Right atrium auricular region (tissue), 2 donors: ENCODE measurements at regions not wholly inside any gene's neighbourhood (a gene's known extent, or its start where the extent isn't known, plus 50 kb on each side); places are given as distances from the start of the nearest gene placed in this dataset.

ENCODE experiments used
- DNase-seq: peaks from one replicate; pipeline ENCODE4 v3.0.0-alpha.2; 2019; ENCODE audit warnings: low spot score
- H3K27ac ChIP-seq, 2 donors: fragments of 200-600 bp; sonication (generic); 1 replicate in 1 of 2; 2 replicates in 1 of 2; pipeline ENCODE4 v1.5.1; 2016 to 2019
- H3K27me3 ChIP-seq, 2 donors: fragments of 200-600 bp; sonication (generic); one replicate each; pipeline versions ENCODE4 v1.5.1 to v1.6.0; 2017 to 2019
- H3K36me3 ChIP-seq: fragments of 200-600 bp; sonication (generic); one replicate; pipeline ENCODE4 v1.5.1; 2016
- H3K4me1 ChIP-seq, 2 donors: fragments of 200-600 bp; sonication (generic); one replicate each; pipeline versions ENCODE4 v1.5.1 to v1.6.0; 2017 to 2019
- H3K4me3 ChIP-seq, 2 donors: fragments of 200-600 bp; sonication (generic); 1 replicate in 1 of 2; 2 replicates in 1 of 2; pipeline ENCODE4 v1.5.1; 2017 to 2019; ENCODE audit warnings: mild to moderate bottlenecking in 1 of 2, moderate library complexity in 1 of 2
- H3K9me3 ChIP-seq, 2 donors: fragments of 200-600 bp; sonication (generic); one replicate each; pipeline ENCODE4 v1.5.1; 2019
- TF ChIP-seq, protein P1 (sequence below), 2 donors: fragments of 200-600 bp; sonication (generic); IDR thresholded peaks; one replicate each; pipeline ENCODE4 v1.5.1; 2019; ENCODE audit warnings: antibody characterized with exemption in 2 of 2

DNA sequence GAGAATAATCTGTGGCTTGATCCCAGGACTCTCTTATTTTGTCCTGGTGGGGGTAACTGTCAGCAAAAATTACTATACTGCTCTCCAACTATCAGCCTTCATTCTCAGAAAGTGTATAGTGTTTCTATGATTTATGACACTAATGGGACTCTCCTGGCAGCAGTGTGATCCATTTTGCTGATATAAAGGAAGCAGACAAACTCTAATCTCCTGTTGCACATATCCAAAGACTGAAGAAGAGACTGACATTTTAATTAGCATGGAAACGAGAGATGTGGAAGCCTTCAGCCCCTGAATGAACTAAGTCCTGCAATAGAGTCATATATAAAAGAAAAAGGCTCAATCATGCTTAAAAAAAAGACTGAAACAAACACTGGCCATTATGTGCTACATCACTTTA, 127.8 kb upstream of the SSTR1 start:
- Histone ChIP-seq H3K4me3 (no peak overlapping the region), H3K4me1 (no peaks in the 10 kb centered on the region), H3K36me3 (no peaks in the 10 kb centered on the region), H3K27ac (no peak overlapping the region), H3K27me3 (no peaks in the 10 kb centered on the region), H3K9me3 (peaks cover 0 to 8% of the 10 kb centered on the region in 2 donors)
- no peak for DNase-seq
- TF ChIP-seq, protein P1, sequence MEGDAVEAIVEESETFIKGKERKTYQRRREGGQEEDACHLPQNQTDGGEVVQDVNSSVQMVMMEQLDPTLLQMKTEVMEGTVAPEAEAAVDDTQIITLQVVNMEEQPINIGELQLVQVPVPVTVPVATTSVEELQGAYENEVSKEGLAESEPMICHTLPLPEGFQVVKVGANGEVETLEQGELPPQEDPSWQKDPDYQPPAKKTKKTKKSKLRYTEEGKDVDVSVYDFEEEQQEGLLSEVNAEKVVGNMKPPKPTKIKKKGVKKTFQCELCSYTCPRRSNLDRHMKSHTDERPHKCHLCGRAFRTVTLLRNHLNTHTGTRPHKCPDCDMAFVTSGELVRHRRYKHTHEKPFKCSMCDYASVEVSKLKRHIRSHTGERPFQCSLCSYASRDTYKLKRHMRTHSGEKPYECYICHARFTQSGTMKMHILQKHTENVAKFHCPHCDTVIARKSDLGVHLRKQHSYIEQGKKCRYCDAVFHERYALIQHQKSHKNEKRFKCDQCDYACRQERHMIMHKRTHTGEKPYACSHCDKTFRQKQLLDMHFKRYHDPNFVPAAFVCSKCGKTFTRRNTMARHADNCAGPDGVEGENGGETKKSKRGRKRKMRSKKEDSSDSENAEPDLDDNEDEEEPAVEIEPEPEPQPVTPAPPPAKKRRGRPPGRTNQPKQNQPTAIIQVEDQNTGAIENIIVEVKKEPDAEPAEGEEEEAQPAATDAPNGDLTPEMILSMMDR (IDR thresholded peaks at IDR 0.05) = no peak

DNA sequence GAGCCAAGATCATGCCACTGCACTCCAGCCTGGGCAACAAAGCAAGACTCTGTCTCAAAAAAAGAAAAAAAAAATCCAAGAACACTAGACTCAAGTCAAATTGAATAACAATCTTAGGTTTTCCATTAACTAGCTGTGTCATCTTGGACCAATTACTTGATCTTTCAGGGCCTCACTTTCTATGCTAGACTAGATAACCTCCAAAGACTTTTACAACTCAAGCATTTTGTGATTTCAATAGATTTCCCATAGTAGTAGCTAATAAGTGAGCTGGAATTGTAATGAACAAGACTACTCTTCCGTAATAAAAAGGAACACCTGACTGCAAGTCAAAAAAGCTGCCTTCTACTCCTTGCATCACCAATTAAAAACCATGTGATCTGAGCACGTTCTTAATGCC, 127.0 kb upstream of the SSTR1 start:
- H3K9me3 ChIP-seq = no peaks in the 10 kb centered on the region
- H3K4me3 ChIP-seq = no peak overlapping the region
- TF ChIP-seq, protein P1 (IDR thresholded peaks at IDR 0.05) = no peak
- H3K27ac ChIP-seq = no peak overlapping the region
- H3K27me3 ChIP-seq = no peaks in the 10 kb centered on the region
- H3K36me3 ChIP-seq = no peaks in the 10 kb centered on the region
- DNase-seq = no peak
- H3K4me1 ChIP-seq = no peaks in the 10 kb centered on the region

DNA sequence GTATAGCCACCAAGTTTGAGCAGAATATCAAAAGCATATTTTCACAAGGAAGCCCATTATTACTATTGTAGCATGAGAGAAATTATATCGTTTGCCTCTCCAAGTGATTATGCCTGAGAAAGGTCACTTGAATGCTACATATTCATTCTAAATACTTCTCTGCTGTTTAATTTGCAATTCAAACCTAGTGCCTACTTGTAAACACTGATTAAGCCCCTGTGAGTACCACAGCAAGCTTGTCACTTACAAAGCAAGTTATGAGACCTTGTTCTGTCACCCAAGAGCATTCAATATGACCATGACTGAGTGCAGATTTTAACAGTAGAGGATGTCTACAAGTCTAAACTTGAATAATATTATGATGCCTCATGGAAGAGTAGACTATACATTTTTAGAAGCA, 124.7 kb upstream of the SSTR1 start:
- Histone ChIP-seq H3K27ac (no peak overlapping the region), H3K4me1 (no peaks in the 10 kb centered on the region), H3K36me3 (no peaks in the 10 kb centered on the region), H3K4me3 (no peak overlapping the region), H3K27me3 (no peaks in the 10 kb centered on the region), H3K9me3 (no peaks in the 10 kb centered on the region)
- no peak for DNase-seq
- TF ChIP-seq, protein P1 (IDR thresholded peaks at IDR 0.05) = no peak

DNA sequence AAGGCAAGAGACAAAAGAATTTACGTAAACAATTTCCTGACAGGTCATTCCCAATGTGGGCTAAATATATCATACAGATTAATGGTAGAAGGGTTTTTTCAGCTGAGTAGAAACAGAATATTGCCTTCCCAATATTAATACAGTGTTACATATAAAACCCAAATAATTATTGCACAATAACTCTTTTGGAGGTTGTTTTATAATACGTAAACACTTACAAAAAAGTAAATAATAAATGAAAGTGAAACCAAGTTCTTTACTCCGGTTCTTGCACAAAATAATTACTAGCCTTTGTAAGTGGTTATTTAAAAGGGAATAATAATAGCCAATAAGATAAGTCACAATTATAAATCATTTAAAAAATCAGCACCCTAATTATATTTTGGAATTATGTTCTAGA, 118.6 kb upstream of the SSTR1 start:
- H3K27ac ChIP-seq = no peak overlapping the region
- H3K27me3 ChIP-seq = no peaks in the 10 kb centered on the region
- TF ChIP-seq, protein P1 (IDR thresholded peaks at IDR 0.05) = no peak
- no peaks in the 10 kb centered on the region for H3K36me3 ChIP-seq
- H3K4me3 ChIP-seq = no peak overlapping the region
- DNase-seq = no peak
- H3K9me3 ChIP-seq = peaks cover 0 to 15% of the 10 kb centered on the region in 2 donors
- H3K4me1 ChIP-seq = no peaks in the 10 kb centered on the region

DNA sequence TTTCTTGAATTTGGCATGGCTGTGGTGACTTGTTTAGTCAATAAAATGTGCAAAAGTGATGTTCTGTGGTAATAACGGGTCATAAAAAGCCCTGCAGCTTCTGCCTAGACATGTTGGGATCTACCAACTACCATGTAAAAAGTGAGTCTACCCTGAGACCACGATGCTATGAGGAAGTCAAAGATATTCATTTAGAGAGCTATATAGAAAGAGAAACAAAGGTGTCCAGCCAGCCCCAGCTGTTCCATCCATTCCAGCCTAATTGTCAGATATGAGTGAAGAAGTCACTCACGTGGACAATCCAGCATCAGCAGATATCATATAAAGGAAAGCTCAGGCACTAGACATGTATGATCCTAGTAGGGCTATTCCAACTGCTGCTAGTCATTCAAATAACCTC, 117.2 kb upstream of the SSTR1 start:
- H3K27ac ChIP-seq = no peak overlapping the region
- no peak for DNase-seq
- no peak overlapping the region for H3K4me3 ChIP-seq
- H3K9me3 ChIP-seq = peaks cover 0 to 25% of the 10 kb centered on the region in 2 donors
- TF ChIP-seq, protein P1 (IDR thresholded peaks at IDR 0.05) = no peak
- H3K27me3 ChIP-seq = no peaks in the 10 kb centered on the region
- H3K4me1 ChIP-seq = no peaks in the 10 kb centered on the region
- no peaks in the 10 kb centered on the region for H3K36me3 ChIP-seq

DNA sequence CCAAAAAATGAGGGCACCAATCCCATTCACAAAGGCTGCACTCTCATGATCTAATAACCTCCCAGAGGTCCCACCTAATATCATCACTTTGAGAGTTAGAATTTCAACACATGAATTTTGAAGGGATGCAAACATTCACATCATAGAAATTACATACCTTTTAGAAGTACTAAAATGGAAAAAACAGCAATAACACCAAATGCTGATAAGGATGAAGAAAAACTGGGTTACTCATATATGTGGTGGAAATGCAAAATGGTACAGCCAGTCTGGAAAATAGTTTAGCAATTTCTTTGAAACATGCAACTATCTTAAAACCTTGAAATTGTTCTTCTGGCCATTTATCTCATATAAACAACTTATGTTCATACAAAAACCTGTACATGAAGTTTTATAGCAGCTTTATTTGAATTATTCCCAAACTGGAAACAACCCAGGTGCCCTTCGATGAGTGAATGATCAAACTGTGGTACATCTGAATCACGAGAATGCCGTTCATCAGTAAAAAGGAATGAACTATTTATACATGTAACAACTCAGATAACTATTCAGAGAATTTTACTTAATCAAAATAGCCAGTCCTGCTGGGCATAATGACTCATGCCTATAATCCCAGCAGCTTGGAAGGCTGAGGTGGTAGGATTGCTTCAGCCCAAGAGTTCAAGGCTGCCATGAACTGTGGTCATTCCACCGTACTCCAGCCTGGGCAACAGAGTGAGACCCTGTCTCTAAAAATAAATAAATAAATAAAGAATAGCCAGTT, 109.4 kb upstream of the SSTR1 start:
- peaks cover 0 to 27% of the 10 kb centered on the region in 2 donors for H3K9me3 ChIP-seq

More for the DNA sequence above, 109.4 kb upstream of the SSTR1 start:
- Histone ChIP-seq H3K4me1 (no peaks in the 10 kb centered on the region), H3K36me3 (no peaks in the 10 kb centered on the region), H3K27ac (no peak overlapping the region), H3K27me3 (no peaks in the 10 kb centered on the region), H3K4me3 (no peak overlapping the region)
- no peak for DNase-seq
- TF ChIP-seq, protein P1 (IDR thresholded peaks at IDR 0.05) = no peak
